ENCODE measurements at regions not wholly inside any gene's neighbourhood (a gene's known extent, or its start where the extent isn't known, plus 50 kb on each side); places are given as distances from the start of the nearest gene placed in this dataset.
"Not testable (repeated sequence)": the region's sequence is repeated elsewhere in the genome, so short reads cannot be mapped to it uniquely, and the experiment has no call there.

GRCh38 chr6:160871320-160871719 lies 120.2 kb upstream of the MAP3K4 start:
- no peak for TF ChIP-seq ZFX (IDR thresholded peaks at IDR 0.05; ENCODE audit: borderline replicate concordance)
- TF ChIP-seq CTCF (IDR thresholded peaks at IDR 0.05): no peak
- no peak overlapping the region for H3K27ac ChIP-seq

- no peak for TF ChIP-seq ZFX (IDR thresholded peaks at IDR 0.05; ENCODE audit: borderline replicate concordance)
- TF ChIP-seq CTCF (IDR thresholded peaks at IDR 0.05): no peak
- no peak overlapping the region for H3K27ac ChIP-seq
These were observed 110.3 kb upstream of the MAP3K4 start for GRCh38 chr6:160881148-160881808.

GRCh38 chr6:160882006-160882405 lies 109.6 kb upstream of the MAP3K4 start:
- H3K27ac ChIP-seq: no peak overlapping the region
- no peak for TF ChIP-seq ZFX (IDR thresholded peaks at IDR 0.05; ENCODE audit: borderline replicate concordance)
- no peak for TF ChIP-seq CTCF (IDR thresholded peaks at IDR 0.05)

GRCh38 chr6:160882791-160883279 lies 108.7 kb upstream of the MAP3K4 start:
- H3K27ac ChIP-seq: no peak overlapping the region
- no peak for TF ChIP-seq CTCF (IDR thresholded peaks at IDR 0.05)

GRCh38 chr6:160883560-160883959 lies 108.0 kb upstream of the MAP3K4 start:
- H3K27ac ChIP-seq: no peak overlapping the region
- TF ChIP-seq ZFX (IDR thresholded peaks at IDR 0.05; ENCODE audit: borderline replicate concordance) (no peak), CTCF (IDR thresholded peaks at IDR 0.05) (no peak)

GRCh38 chr6:160883999-160884398 lies 107.6 kb upstream of the MAP3K4 start:
- TF ChIP-seq ZFX (IDR thresholded peaks at IDR 0.05; ENCODE audit: borderline replicate concordance) (no peak), CTCF (IDR thresholded peaks at IDR 0.05) (no peak)
- no peak overlapping the region for H3K27ac ChIP-seq

GRCh38 chr6:160889148-160889547 lies 102.4 kb upstream of the MAP3K4 start:
- not testable (repeated sequence) for H3K27ac ChIP-seq

- TF ChIP-seq CTCF (IDR thresholded peaks at IDR 0.05) (no peak), ZFX (IDR thresholded peaks at IDR 0.05; ENCODE audit: borderline replicate concordance) (no peak)
- H3K27ac ChIP-seq: no peak overlapping the region
These were observed 99.9 kb upstream of the MAP3K4 start for GRCh38 chr6:160891690-160892089.
